MCF 10A (cell line): ENCODE measurements at regions not wholly inside any gene's neighbourhood (a gene's known extent, or its start where the extent isn't known, plus 50 kb on each side); places are given as distances from the start of the nearest gene placed in this dataset.

Experiments
- BruUV-seq: library from RNA; stranded (reverse); fragments of 400-500 nt; replicated peaks from 2 replicates; lab custom pipeline; 2021; lab: Mats Ljungman, UMichigan
- CTCF ChIA-PET: fragments of 300-600 bp; sonication (Branson Sonifier 250); formaldehyde crosslinking; extraction: SDS; loops from one replicate; lab custom pipeline; 2021; ENCODE audit warnings: antibody characterized with exemption, inconsistent platforms; lab: Yijun Ruan, JAX
- POLR2A ChIA-PET: fragments of 300-600, 350-650 bp; sonication (Branson Sonifier 250); formaldehyde crosslinking; extraction: SDS; loops from one replicate; lab custom pipeline; 2020; ENCODE audit warnings: antibody characterized with exemption, inconsistent platforms; lab: Yijun Ruan, JAX
- DNase-seq: peaks from one replicate; pipeline ENCODE4 v3.0.0-alpha.2; 2018; ENCODE audit not compliant: unreplicated experiment
- H3K27ac Mint-ChIP-seq: one replicate; pipeline ENCODE4 v1.8.0; 2022; ENCODE audit warnings: mild to moderate bottlenecking, low read depth, mixed read lengths; ENCODE audit not compliant: unreplicated experiment
- H3K27me3 Mint-ChIP-seq: one replicate; pipeline ENCODE4 v1.8.0; 2022; ENCODE audit warnings: mixed read lengths; ENCODE audit not compliant: insufficient read depth, unreplicated experiment
- H3K36me3 Mint-ChIP-seq: one replicate; pipeline ENCODE4 v1.8.0; 2022; ENCODE audit warnings: mild to moderate bottlenecking, moderate library complexity, mixed read lengths; ENCODE audit not compliant: insufficient read depth, unreplicated experiment
- H3K4me1 Mint-ChIP-seq: one replicate; pipeline ENCODE4 v1.8.0; 2022; ENCODE audit warnings: mixed read lengths; ENCODE audit not compliant: insufficient read depth, unreplicated experiment
- H3K4me3 Mint-ChIP-seq: one replicate; pipeline ENCODE4 v1.8.0; 2022; ENCODE audit warnings: mild to moderate bottlenecking, moderate library complexity, mixed read lengths; ENCODE audit not compliant: unreplicated experiment
- H3K9me3 Mint-ChIP-seq: one replicate; pipeline ENCODE4 v1.8.0; 2022; ENCODE audit warnings: mixed read lengths; ENCODE audit not compliant: unreplicated experiment
- CTCF ChIP-seq: fragments of 200-600 bp; IDR thresholded peaks from one replicate; pipeline ENCODE4 v1.8.0; 2022; ENCODE audit warnings: antibody characterized with exemption, mild to moderate bottlenecking; ENCODE audit not compliant: unreplicated experiment
- intact Hi-C: fragments of 100-400 bp; cut with micrococcal nuclease; formaldehyde crosslinking; loops from 2 replicates; pipeline ENCODE4 v1.14.1; 2022

- no peak for TF ChIP-seq CTCF
- BruUV-seq = no TSS peak
- ChIA-PET CTCF (interaction anchor here (0.7 kb wide), 1 partner anchor 91 kb away, joined by 3 read pairs; no protein-coding TSS in a partner anchor), POLR2A (no interaction called here)
- H3K27me3 Mint-ChIP-seq = no peaks in the 10 kb centered on the region
- H3K4me3 Mint-ChIP-seq = no peak overlapping the region
- no peaks in the 10 kb centered on the region for H3K4me1 Mint-ChIP-seq
- no peaks in the 10 kb centered on the region for H3K36me3 Mint-ChIP-seq
- H3K27ac Mint-ChIP-seq = no peak overlapping the region
- DNase-seq = no peak
- peaks cover 2% of the 10 kb centered on the region for H3K9me3 Mint-ChIP-seq
- intact Hi-C loops = no loop called here
Measured at GRCh38 chr5:26239588-26239987, 798.8 kb downstream of the CDH9 start.

- no peaks in the 10 kb centered on the region for H3K36me3 Mint-ChIP-seq
- H3K9me3 Mint-ChIP-seq = peaks cover 6% of the 10 kb centered on the region
- H3K27me3 Mint-ChIP-seq = no peaks in the 10 kb centered on the region
- no peak for DNase-seq
- H3K4me3 Mint-ChIP-seq = no peak overlapping the region
- ChIA-PET POLR2A (no interaction called here), CTCF (no interaction called here)
- BruUV-seq = no TSS peak
- H3K27ac Mint-ChIP-seq = no peak overlapping the region
- no peaks in the 10 kb centered on the region for H3K4me1 Mint-ChIP-seq
- intact Hi-C loops = no loop called here
- no peak for TF ChIP-seq CTCF
Measured at GRCh38 chr5:26237489-26237888, 800.9 kb downstream of the CDH9 start.

- TF ChIP-seq CTCF = no peak
- Mint-ChIP-seq H3K4me1 (no peaks in the 10 kb centered on the region), H3K36me3 (no peaks in the 10 kb centered on the region), H3K9me3 (peaks cover 6% of the 10 kb centered on the region), H3K4me3 (no peak overlapping the region), H3K27me3 (no peaks in the 10 kb centered on the region), H3K27ac (no peak overlapping the region)
- ChIA-PET CTCF (no interaction called here), POLR2A (no interaction called here)
- no peak for DNase-seq
- BruUV-seq = no TSS peak
- intact Hi-C loops = no loop called here
Measured at GRCh38 chr5:26236936-26237335, 801.5 kb downstream of the CDH9 start.

- no peak overlapping the region for H3K4me3 Mint-ChIP-seq
- no peaks in the 10 kb centered on the region for H3K27me3 Mint-ChIP-seq
- no peak overlapping the region for H3K27ac Mint-ChIP-seq
- CTCF ChIA-PET = no interaction called here
- BruUV-seq = no TSS peak
- no peak for TF ChIP-seq CTCF
- DNase-seq = no peak
- intact Hi-C loops = no loop called here
- no peaks in the 10 kb centered on the region for H3K36me3 Mint-ChIP-seq
- peaks cover 6% of the 10 kb centered on the region for H3K9me3 Mint-ChIP-seq
- POLR2A ChIA-PET = no interaction called here
- no peaks in the 10 kb centered on the region for H3K4me1 Mint-ChIP-seq
Measured at GRCh38 chr5:26232706-26233105, 805.7 kb downstream of the CDH9 start.
